Mucosa of descending colon (tissue), 3 donors: ENCODE measurements at regions not wholly inside any gene's neighbourhood (a gene's known extent, or its start where the extent isn't known, plus 50 kb on each side); places are given as distances from the start of the nearest gene placed in this dataset.

Experiments used
- ATAC-seq: fragments of 200-7000 bp; cut with Tn5 transposase; one replicate; pipeline ENCODE4 v1.9.1; 2020; ENCODE audit warnings: mild to moderate bottlenecking, moderate library complexity
- DNase-seq, 3 donors: peaks; one replicate each; pipeline ENCODE4 v3.0.0-alpha.2; 2020
- H3K36me3 ChIP-seq: fragments of 200-600 bp; one replicate; pipeline ENCODE4 v1.8.0; 2021; ENCODE audit warnings: low read depth, mild to moderate bottlenecking
- H3K4me1 ChIP-seq: fragments of 200-600 bp; one replicate; pipeline ENCODE4 v1.8.0; 2021; ENCODE audit warnings: low read depth, mild to moderate bottlenecking
- H3K4me3 ChIP-seq: fragments of 200-600 bp; one replicate; pipeline ENCODE4 v1.8.0; 2021; ENCODE audit warnings: mild to moderate bottlenecking
- H3K9me3 ChIP-seq: fragments of 200-600 bp; one replicate; pipeline ENCODE4 v1.8.0; 2021; ENCODE audit warnings: mild to moderate bottlenecking
- CTCF ChIP-seq: fragments of 200-600 bp; IDR thresholded peaks from one replicate; pipeline ENCODE4 v1.8.0; 2022; ENCODE audit warnings: antibody characterized with exemption, mild to moderate bottlenecking
- intact Hi-C, 2 donors: fragments of 100-400 bp; cut with DNase I in 1 of 2; cut with micrococcal nuclease in 1 of 2; formaldehyde crosslinking; loops; one replicate each; pipeline versions ENCODE4 v1.11.0 to v1.11.1; 2022; cut with DNase I, micrococcal nuclease
- donor health status: DM: no; HTN: no; CAD: no; lungs with moderate emphysema.
- donor health status: DM: no; HTN: no; CAD: no.
- donor health status: DM: no; HTN: yes; CAD: no.

DNA sequence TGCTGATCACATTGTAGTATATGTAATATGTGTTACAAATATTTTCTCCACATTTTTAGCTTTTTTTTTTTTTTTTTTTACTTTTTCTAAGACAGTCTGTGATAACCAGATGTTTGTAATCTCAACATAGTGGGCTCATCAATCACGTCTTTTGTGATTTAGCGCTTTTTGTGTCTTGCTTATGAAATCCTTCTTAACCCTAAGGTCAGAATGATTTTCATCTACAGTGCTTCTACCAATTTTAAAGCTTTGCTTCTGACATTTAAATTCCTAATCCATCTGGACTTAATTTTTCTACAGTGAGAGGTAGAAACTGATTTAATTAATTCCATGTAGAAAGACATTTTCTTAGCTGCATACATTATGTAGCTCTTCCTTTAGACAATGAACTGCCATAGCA lies 626.4 kb downstream of the TNS3 start:
- TF ChIP-seq CTCF: no peak
- Histone ChIP-seq H3K9me3 (no peaks in the 10 kb centered on the region), H3K36me3 (no peaks in the 10 kb centered on the region), H3K4me1 (no peaks in the 10 kb centered on the region), H3K4me3 (no peak overlapping the region)
- ATAC-seq: no peak
- DNase-seq: no peak
- intact Hi-C loops: no loop called here

- ATAC-seq (no peak), DNase-seq (no peak)
- no peak for TF ChIP-seq CTCF
- Histone ChIP-seq H3K4me3 (no peak overlapping the region), H3K36me3 (no peaks in the 10 kb centered on the region), H3K4me1 (no peaks in the 10 kb centered on the region), H3K9me3 (no peaks in the 10 kb centered on the region)
- intact Hi-C loops: no loop called here
These were observed 627.7 kb downstream of the TNS3 start for GRCh38 chr7:46954181-46954580.

- DNase-seq: no peak
- no peak for ATAC-seq
- intact Hi-C loops: no loop called here
These were observed 628.9 kb downstream of the TNS3 start for GRCh38 chr7:46953008-46953407.

GRCh38 chr7:46949270-46949931 lies 632.5 kb downstream of the TNS3 start:
- ATAC-seq (no peak), DNase-seq (no peak)
- Histone ChIP-seq H3K4me1 (no peaks in the 10 kb centered on the region), H3K36me3 (no peaks in the 10 kb centered on the region), H3K9me3 (no peaks in the 10 kb centered on the region), H3K4me3 (no peak overlapping the region)
- no peak for TF ChIP-seq CTCF
- intact Hi-C loops: no loop called here

More at GRCh38 chr7:46953008-46953407, 628.9 kb downstream of the TNS3 start:
- Histone ChIP-seq H3K4me1 (no peaks in the 10 kb centered on the region), H3K4me3 (no peak overlapping the region), H3K9me3 (no peaks in the 10 kb centered on the region), H3K36me3 (no peaks in the 10 kb centered on the region)
- TF ChIP-seq CTCF: no peak

DNA sequence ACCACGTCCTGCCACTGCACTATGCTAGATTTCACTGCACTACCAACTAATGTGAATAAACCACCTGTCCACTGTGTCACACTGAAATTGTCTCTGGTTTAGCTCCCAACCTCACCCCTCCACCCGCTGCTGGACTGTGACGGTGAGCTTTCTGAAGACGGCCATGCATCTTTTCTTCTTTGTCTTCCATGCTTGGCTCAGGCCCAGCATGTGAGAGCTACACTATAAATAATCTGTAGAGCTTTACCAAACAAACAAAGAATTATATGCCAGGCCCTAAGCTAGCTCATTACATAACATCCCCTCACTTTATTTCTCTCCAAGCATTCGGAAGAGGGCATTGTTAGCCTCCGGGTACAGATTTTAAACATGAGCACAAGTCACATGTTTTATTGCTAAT lies 633.2 kb downstream of the TNS3 start:
- Histone ChIP-seq H3K4me1 (no peaks in the 10 kb centered on the region), H3K36me3 (no peaks in the 10 kb centered on the region), H3K4me3 (no peak overlapping the region), H3K9me3 (no peaks in the 10 kb centered on the region)
- no peak for DNase-seq
- no peak for TF ChIP-seq CTCF
- intact Hi-C loops: no loop called here
- ATAC-seq: no peak

- Histone ChIP-seq H3K36me3 (no peaks in the 10 kb centered on the region), H3K4me1 (no peaks in the 10 kb centered on the region), H3K9me3 (no peaks in the 10 kb centered on the region), H3K4me3 (no peak overlapping the region)
- no peak for ATAC-seq
- no peak for TF ChIP-seq CTCF
- intact Hi-C loops: no loop called here
- no peak for DNase-seq
These were observed 636.6 kb downstream of the TNS3 start for GRCh38 chr7:46945328-46945727.
